ENCODE measurements at regions not wholly inside any gene's neighbourhood (a gene's known extent, or its start where the extent isn't known, plus 50 kb on each side); places are given as distances from the start of the nearest gene placed in this dataset.
"Not testable (repeated sequence)": the region's sequence is repeated elsewhere in the genome, so short reads cannot be mapped to it uniquely, and the experiment has no call there.

DNA sequence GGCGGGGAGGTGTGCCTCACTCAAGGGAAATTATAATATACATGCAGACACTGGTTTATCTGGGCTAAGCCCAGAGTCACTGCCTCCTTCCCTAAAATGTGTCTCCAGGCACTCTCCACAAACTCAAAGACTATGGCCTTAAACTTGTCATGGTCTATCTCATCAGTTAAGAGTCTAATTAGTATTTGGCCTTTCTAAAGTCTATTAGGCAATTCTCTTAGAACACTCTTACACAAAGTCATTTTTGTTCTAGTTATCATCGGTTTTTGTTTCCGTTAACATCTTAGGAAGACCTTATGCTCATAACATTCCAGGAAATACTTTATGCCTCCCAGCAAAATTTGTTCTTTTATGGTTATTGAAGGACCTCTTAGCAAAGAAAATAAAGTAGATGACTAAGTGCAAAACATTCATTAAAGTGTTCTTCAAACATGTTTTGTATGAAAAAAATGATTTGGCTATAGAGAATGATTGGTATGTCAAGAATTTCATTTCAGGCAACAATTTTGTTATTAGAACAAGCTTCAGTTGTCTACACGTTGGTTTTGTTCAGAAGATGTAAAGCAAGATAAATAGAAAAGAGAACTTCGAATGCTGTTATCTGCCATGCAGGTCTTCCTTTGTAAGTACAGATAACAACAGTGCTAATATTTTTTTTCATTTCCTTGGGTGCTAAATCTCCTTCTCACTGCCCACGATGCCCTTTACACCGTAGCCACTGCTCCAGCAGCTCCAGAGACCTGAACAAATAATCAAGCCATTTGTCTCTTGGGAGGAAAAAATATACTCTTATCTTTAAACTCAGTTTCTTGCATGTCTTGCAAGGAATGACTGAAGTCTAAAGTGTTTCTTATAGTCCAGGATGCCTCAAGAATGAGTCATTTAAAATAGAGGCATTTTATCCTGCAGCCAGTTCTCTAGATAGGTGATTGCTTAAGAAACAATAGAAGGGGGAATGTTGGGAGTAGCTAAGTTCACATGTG is 170.4 kb downstream of the HTR1B start:
- no peak for ATAC-seq
- no peak for DNase-seq
- Mint-ChIP-seq H3K4me1 (ENCODE audit: low read depth) (no peaks in the 10 kb centered on the region), H3K9me3 (peaks cover 6% of the 10 kb centered on the region), H3K36me3 (ENCODE audit: insufficient read depth) (no peaks in the 10 kb centered on the region), H3K4me3 (no peak overlapping the region), H3K27me3 (ENCODE audit: low read depth) (no peaks in the 10 kb centered on the region)

DNA sequence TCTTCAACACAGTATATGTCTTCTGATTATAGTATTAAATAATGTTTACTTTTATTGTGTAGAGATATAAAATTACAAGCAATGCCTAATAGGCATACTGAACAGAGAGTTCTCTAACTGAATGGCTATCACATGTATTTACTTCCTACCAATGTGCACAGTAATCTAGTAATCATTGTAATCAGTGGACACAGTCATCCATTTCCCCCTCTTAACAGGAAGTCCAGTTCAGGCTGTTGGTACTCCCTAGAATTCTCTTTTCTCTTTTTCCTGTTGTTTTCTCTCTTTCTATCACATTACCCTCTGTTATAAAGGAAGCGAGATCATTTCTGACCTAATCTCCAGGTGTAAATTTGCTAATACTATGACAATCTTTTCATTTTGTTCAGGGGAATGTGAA is 172.5 kb downstream of the HTR1B start:
- Mint-ChIP-seq H3K4me3 (no peak overlapping the region), H3K27me3 (ENCODE audit: low read depth) (no peaks in the 10 kb centered on the region), H3K36me3 (ENCODE audit: insufficient read depth) (no peaks in the 10 kb centered on the region), H3K9me3 (peaks cover 11% of the 10 kb centered on the region), H3K4me1 (ENCODE audit: low read depth) (no peaks in the 10 kb centered on the region)
- ATAC-seq (no peak), DNase-seq (no peak)

DNA sequence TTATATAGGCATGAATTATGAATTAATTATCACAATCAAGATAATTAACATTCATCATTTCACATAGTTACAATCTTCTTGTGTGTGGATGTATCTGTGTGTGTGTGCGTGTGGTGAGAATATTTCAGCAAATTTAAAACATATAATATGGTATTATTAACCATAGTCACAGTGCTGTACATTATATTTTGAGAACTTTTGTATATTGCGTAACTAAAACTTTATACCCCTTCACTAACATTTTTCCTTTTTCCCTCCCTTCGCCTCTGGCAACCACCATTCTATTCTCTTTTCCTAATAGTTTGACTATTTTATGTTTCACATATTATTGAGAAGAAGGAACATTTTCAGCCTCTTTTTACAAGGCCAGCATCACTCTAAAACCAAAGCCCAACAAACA is 176.8 kb downstream of the HTR1B start:
- no peaks in the 10 kb centered on the region for H3K36me3 Mint-ChIP-seq (ENCODE audit: insufficient read depth)
- H3K4me3 Mint-ChIP-seq, result no peak overlapping the region
- no peaks in the 10 kb centered on the region for H3K4me1 Mint-ChIP-seq (ENCODE audit: low read depth)
- DNase-seq, result no peak
- H3K27me3 Mint-ChIP-seq (ENCODE audit: low read depth), result no peaks in the 10 kb centered on the region
- H3K9me3 Mint-ChIP-seq, result peaks cover 9% of the 10 kb centered on the region
- no peak for ATAC-seq

DNA sequence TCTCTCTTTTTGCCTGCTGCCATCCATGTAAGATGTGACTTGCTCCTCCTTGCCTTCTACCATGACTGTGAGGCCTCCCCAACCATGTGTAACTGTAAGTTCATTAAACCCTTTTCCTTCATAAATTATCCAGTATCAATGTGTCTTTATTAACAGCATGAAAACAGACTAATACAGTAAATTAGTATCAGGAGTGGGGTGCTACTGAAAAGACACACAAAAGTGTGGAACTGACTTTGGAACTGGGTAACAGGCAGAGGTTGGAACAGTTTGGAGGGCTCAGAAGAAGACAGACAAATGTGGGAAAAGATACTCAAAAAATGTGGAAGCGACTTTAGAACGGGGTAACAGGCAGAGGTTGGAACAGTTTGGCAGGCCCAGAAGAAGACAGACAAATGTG is 189.4 kb downstream of the HTR1B start:
- Mint-ChIP-seq H3K9me3 (peaks cover 11% of the 10 kb centered on the region), H3K36me3 (ENCODE audit: insufficient read depth) (no peaks in the 10 kb centered on the region), H3K4me3 (no peak overlapping the region), H3K4me1 (ENCODE audit: low read depth) (no peaks in the 10 kb centered on the region), H3K27me3 (ENCODE audit: low read depth) (no peaks in the 10 kb centered on the region)
- ATAC-seq (no peak), DNase-seq (no peak)

DNA sequence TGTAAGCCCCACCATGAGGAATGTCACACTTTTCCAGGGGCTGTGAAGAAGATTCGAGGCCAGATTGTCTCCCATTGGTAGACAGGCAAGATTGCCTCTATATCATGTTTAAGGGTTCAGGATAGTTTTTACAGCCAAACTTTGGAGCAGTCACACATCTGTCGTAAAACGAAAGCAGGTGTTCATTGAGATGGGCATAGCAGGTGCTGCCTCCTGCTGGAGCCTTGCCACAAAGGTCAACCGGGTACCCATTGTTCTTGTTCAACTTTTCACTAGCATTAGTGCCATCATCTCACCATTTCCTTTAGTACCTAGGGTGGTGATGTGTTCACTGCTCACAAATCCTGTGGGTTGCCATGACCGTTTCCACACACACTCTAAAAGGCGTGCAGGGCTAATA is 198.3 kb downstream of the HTR1B start:
- DNase-seq, result no peak
- H3K9me3 Mint-ChIP-seq, result peaks cover 12% of the 10 kb centered on the region
- H3K27me3 Mint-ChIP-seq (ENCODE audit: low read depth), result no peaks in the 10 kb centered on the region
- no peak for ATAC-seq
- H3K4me1 Mint-ChIP-seq (ENCODE audit: low read depth), result no peaks in the 10 kb centered on the region
- no peak overlapping the region for H3K4me3 Mint-ChIP-seq
- no peaks in the 10 kb centered on the region for H3K36me3 Mint-ChIP-seq (ENCODE audit: insufficient read depth)

DNA sequence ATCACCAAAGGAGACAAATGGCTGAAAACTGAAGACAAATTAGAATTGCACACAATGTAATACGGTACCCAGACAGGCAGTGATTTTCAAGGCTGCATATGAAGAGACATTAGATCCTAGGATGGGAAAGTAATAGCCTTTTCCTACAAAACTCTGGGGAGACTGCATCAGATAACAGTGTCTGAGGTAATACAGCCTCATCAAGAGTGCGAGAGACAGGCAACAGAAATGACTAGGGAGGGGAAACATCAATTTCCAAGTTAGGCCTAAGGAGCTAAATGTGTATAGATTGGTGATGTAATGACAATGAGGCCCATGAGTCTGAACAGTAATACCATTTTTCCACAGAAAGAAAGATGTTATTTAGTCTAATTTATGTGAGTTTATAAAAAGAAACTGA is 200.3 kb downstream of the HTR1B start:
- Mint-ChIP-seq H3K4me3 (no peak overlapping the region), H3K4me1 (ENCODE audit: low read depth) (no peaks in the 10 kb centered on the region), H3K27me3 (ENCODE audit: low read depth) (no peaks in the 10 kb centered on the region), H3K9me3 (peaks cover 16% of the 10 kb centered on the region), H3K36me3 (ENCODE audit: insufficient read depth) (no peaks in the 10 kb centered on the region)
- DNase-seq (no peak), ATAC-seq (no peak)

DNA sequence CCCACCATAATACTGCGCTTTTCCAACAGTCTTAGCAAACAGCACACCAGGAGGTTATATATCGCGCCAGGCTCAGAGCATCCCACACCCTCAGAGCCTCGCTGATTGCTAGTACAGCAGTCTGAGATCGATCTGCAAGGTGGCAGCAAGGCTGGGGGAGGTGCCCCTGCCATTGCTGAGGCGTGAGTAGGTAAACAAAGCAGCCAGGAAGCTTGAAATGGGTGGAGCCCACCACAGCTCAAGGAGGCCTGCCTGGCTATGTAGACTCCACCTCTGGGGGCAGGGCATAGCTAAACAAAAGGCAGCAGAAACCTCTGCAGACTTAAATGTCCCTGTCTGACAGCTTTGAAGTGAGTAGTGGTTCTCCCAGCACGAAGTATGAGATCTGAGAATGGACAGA is 211.5 kb downstream of the HTR1B start:
- H3K9me3 Mint-ChIP-seq, result peaks cover 10% of the 10 kb centered on the region
- H3K4me3 Mint-ChIP-seq; H3K36me3 Mint-ChIP-seq (ENCODE audit: insufficient read depth); H3K4me1 Mint-ChIP-seq (ENCODE audit: low read depth); DNase-seq; ATAC-seq; H3K27me3 Mint-ChIP-seq (ENCODE audit: low read depth): not testable (repeated sequence)

DNA sequence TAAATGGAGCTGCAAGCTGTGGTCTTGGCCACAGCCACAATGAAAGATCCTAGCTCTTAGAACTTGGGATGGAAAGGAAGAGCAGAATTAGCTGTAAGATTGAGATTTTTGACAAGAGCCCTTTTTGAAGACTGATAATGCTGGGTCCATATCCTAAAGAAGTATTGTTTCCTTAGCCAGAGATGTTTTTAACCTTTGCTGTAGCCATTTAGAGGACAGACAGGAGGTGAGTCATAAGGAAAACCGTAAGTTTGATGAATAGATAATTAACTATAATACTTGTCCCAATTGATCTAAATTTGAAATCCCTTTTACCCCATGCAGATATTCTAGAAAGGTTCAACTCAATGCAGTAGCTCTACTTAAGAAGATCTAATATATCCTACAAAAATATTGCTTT is 213.7 kb downstream of the HTR1B start:
- no peak for DNase-seq
- no peaks in the 10 kb centered on the region for H3K4me1 Mint-ChIP-seq (ENCODE audit: low read depth)
- H3K4me3 Mint-ChIP-seq, result no peak overlapping the region
- H3K9me3 Mint-ChIP-seq, result peaks cover 10% of the 10 kb centered on the region
- ATAC-seq, result no peak
- no peaks in the 10 kb centered on the region for H3K27me3 Mint-ChIP-seq (ENCODE audit: low read depth)
- no peaks in the 10 kb centered on the region for H3K36me3 Mint-ChIP-seq (ENCODE audit: insufficient read depth)

DNA sequence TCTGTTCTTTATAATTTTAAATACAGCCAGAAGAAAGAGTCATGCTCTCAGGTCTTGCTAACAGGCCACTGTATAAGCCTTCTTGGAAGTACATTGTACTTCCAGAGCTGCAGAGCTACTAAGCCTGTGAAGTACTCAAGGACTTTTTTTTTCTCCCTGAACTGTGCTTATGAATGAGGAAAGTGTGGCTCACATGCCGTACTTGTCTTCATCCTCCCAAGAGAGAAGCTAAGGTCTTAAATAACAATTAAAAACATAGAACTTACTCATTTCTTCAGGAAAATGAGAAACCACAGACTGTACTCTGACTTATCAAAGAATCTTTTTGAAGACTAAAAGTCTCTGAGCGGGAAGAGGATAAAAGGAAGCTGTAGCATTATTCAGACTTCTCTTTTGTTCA is 218.3 kb downstream of the HTR1B start:
- H3K4me1 Mint-ChIP-seq (ENCODE audit: low read depth), result no peaks in the 10 kb centered on the region
- H3K36me3 Mint-ChIP-seq (ENCODE audit: insufficient read depth), result no peaks in the 10 kb centered on the region
- H3K27me3 Mint-ChIP-seq (ENCODE audit: low read depth), result no peaks in the 10 kb centered on the region
- H3K4me3 Mint-ChIP-seq, result no peak overlapping the region
- DNase-seq (no peak), ATAC-seq (no peak)
- H3K9me3 Mint-ChIP-seq, result peaks cover 8% of the 10 kb centered on the region

DNA sequence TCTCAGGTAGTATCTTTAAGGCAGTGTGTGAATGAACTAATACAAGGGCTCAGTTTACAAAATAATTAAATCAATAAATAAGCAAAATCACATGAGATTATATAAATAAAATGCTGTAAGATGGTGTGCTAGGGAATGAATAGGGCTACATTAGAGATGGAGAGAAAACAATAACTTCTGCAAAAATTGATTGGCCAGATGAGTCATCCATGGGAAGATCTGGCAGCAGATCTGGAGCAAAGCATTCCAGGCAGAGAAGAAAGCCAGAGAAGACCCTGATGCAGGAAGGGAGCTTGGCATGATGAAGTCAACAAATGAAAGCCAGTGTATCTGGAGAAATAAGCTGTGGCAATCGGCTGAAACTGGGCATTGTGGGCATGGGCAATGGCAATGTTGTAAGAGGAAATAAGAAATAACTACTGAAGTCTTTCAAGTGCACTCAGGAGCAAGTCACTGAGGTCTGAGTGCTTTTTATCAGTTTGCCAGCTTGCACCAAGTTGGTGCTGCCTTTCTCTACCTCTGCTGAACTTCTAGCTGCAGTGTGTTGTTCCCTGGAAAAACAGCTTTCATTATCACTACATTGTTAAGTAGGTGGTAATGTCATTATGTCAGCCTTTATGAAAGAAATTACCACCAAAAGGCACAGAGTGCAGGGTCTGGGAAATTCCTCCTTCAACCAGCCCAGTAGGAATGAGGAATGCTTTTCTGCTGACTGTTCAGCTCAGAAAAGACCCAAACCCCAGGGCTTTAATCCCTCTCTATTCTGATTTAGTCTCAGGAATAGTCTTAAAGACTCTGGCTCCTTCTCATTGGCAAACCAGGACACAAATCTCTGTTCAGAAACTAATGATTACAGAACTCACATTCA is 231.6 kb downstream of the HTR1B start:
- Mint-ChIP-seq H3K9me3 (peaks cover 6% of the 10 kb centered on the region), H3K4me3 (no peak overlapping the region), H3K27me3 (ENCODE audit: low read depth) (no peaks in the 10 kb centered on the region), H3K4me1 (ENCODE audit: low read depth) (no peaks in the 10 kb centered on the region), H3K36me3 (ENCODE audit: insufficient read depth) (no peaks in the 10 kb centered on the region)
- ATAC-seq (no peak), DNase-seq (no peak)

DNA sequence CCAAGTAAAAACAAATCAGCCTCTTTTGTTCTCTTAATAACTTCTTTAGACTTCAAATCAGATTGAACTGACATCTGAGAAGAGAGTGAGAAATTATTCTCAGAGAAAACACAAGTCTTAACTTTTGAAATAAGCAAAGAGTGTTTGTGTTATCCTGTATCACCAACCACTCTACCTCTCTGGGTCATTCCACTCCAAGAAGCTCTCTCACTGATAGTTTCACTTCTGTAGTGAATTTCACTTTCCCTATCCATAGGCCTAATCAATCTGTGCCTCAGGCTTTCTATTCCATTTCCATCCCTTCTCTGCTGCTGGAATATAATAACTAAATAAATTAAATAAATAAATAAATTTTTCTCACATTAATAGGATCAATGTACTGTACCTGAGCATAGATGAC is 235.0 kb downstream of the HTR1B start:
- H3K36me3 Mint-ChIP-seq (ENCODE audit: insufficient read depth), result no peaks in the 10 kb centered on the region
- DNase-seq, result no peak
- no peak overlapping the region for H3K4me3 Mint-ChIP-seq
- no peaks in the 10 kb centered on the region for H3K27me3 Mint-ChIP-seq (ENCODE audit: low read depth)
- no peak for ATAC-seq
- H3K9me3 Mint-ChIP-seq, result peaks cover 9% of the 10 kb centered on the region
- H3K4me1 Mint-ChIP-seq (ENCODE audit: low read depth), result no peaks in the 10 kb centered on the region

DNA sequence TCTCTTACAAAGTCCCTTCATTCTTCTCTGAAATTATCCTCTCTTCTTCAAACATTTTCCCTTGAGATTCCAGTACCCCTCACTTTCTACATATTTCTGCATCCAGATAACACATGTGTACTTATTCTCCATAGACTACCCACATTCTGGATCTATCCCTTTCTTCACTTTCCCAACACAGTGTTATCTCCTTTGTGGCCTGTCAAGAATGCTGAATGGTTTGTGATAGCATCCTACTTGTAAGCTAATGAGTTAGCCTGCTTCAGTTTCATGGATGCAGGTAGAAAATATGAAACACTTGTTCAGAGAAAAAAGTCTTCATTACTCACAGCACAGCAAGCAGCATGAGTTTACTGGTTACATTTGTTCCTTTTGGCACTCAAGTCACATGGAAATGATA is 245.4 kb downstream of the HTR1B start:
- H3K27me3 Mint-ChIP-seq (ENCODE audit: low read depth), result no peaks in the 10 kb centered on the region
- DNase-seq (no peak), ATAC-seq (no peak)
- no peak overlapping the region for H3K4me3 Mint-ChIP-seq
- no peaks in the 10 kb centered on the region for H3K4me1 Mint-ChIP-seq (ENCODE audit: low read depth)
- H3K9me3 Mint-ChIP-seq, result peaks cover 6% of the 10 kb centered on the region
- H3K36me3 Mint-ChIP-seq (ENCODE audit: insufficient read depth), result no peaks in the 10 kb centered on the region

DNA sequence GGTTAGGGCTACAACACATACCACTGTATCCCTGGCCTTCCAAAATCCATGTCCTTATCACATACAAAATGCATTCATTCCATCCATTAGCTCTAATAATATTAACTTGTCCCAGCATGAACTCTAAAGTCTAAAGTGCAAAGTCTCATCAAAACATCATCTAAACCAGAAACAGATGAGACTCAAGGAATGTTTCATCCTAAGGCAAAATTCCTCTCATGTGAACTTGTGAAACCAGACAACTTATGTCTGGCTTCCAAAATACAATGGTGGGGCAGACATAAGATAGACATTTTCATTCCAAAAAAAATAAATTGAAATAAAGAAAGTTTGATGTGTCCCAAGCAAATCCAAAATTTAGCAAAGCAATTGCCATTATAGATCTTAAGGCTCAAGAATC is 257.4 kb downstream of the HTR1B start:
- no peaks in the 10 kb centered on the region for H3K27me3 Mint-ChIP-seq (ENCODE audit: low read depth)
- no peaks in the 10 kb centered on the region for H3K4me1 Mint-ChIP-seq (ENCODE audit: low read depth)
- H3K9me3 Mint-ChIP-seq, result peaks cover 5% of the 10 kb centered on the region
- ATAC-seq (no peak), DNase-seq (no peak)
- H3K4me3 Mint-ChIP-seq, result no peak overlapping the region
- H3K36me3 Mint-ChIP-seq (ENCODE audit: insufficient read depth), result no peaks in the 10 kb centered on the region

DNA sequence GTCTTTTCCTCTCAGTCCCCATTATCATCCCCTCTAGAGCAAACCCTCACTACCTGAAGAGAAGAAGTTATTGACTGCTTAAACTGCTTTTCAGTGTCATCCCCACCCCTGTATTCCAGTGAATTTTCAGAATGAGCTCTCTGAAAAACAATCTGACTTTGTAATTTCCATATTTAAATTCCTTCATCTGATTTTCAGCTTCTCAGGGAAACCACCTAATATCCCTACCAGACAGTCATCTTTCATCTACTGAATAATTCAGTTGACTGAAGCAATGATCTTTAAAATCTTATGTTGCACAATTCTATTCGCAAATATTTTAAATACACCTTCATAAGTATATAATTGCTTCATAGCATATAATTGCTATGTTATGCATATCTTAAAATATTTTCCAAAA is 258.7 kb downstream of the HTR1B start:
- H3K4me3 Mint-ChIP-seq, result no peak overlapping the region
- no peaks in the 10 kb centered on the region for H3K36me3 Mint-ChIP-seq (ENCODE audit: insufficient read depth)
- H3K4me1 Mint-ChIP-seq (ENCODE audit: low read depth), result no peaks in the 10 kb centered on the region
- DNase-seq (no peak), ATAC-seq (no peak)
- no peaks in the 10 kb centered on the region for H3K27me3 Mint-ChIP-seq (ENCODE audit: low read depth)
- H3K9me3 Mint-ChIP-seq, result peaks cover 5% of the 10 kb centered on the region

DNA sequence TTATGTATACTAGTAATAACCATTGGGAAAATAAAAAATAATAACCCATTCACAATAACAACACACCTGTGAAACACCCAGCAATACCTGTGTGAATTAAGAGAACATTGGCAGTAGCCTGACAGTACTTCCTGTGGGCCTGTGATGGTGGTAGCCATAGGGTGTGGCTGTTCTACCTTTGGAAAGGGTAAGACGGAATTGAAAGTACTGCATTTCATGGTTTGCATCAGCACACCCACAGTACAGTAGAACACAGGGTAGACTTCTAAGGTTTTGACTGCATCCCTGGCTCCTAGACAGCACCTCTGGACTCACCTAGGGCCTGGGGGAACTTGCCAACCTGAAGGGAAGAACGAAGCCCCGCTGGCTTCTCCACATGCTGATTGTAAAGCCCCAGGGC is 279.8 kb downstream of the HTR1B start:
- no peaks in the 10 kb centered on the region for H3K36me3 Mint-ChIP-seq (ENCODE audit: insufficient read depth)
- ATAC-seq (no peak), DNase-seq (no peak)
- H3K4me1 Mint-ChIP-seq (ENCODE audit: low read depth), result no peaks in the 10 kb centered on the region
- no peaks in the 10 kb centered on the region for H3K27me3 Mint-ChIP-seq (ENCODE audit: low read depth)
- H3K9me3 Mint-ChIP-seq, result peaks cover 9% of the 10 kb centered on the region
- no peak overlapping the region for H3K4me3 Mint-ChIP-seq

Measured in activated T-cell treated with anti-CD3 and anti-CD28 coated beads, Interleukin-2, amount 50 U/mL, for 4 hours (primary cell).